HS-5 (cell line): ENCODE measurements at regions not wholly inside any gene's neighbourhood (a gene's known extent, or its start where the extent isn't known, plus 50 kb on each side); places are given as distances from the start of the nearest gene placed in this dataset.
A peak's percentile ranks its signal among the peaks of the same experiment; 100 is the strongest.

Experiments
- DNase-seq: peaks from one replicate; pipeline ENCODE4 v3.0.0-alpha.2; 2012; ENCODE audit warnings: low read depth

GRCh38 chr6:137734005-137734874 lies 132.8 kb upstream of the TNFAIP3 start:
- no peak for DNase-seq

- no peak for DNase-seq
These were observed 132.2 kb upstream of the TNFAIP3 start for GRCh38 chr6:137734875-137735182.

GRCh38 chr6:137736048-137736818 lies 130.8 kb upstream of the TNFAIP3 start:
- no peak for DNase-seq

GRCh38 chr6:137736911-137737310 lies 130.1 kb upstream of the TNFAIP3 start:
- no peak for DNase-seq

- peak; percentile 35 for DNase-seq
These were observed 129.0 kb upstream of the TNFAIP3 start for GRCh38 chr6:137737836-137738596.

GRCh38 chr6:137738931-137739504 lies 128.0 kb upstream of the TNFAIP3 start:
- no peak for DNase-seq

GRCh38 chr6:137739544-137739943 lies 127.5 kb upstream of the TNFAIP3 start:
- no peak for DNase-seq

GRCh38 chr6:137740091-137740755 lies 126.8 kb upstream of the TNFAIP3 start:
- DNase-seq: no peak

- DNase-seq: no peak
These were observed 125.9 kb upstream of the TNFAIP3 start for GRCh38 chr6:137740967-137741761.

- DNase-seq: no peak
These were observed 123.6 kb upstream of the TNFAIP3 start for GRCh38 chr6:137743493-137743892.

- no peak for DNase-seq
These were observed 122.2 kb upstream of the TNFAIP3 start for GRCh38 chr6:137744877-137745276.

GRCh38 chr6:137745321-137745720 lies 121.7 kb upstream of the TNFAIP3 start:
- DNase-seq: no peak

GRCh38 chr6:137746264-137746663 lies 120.8 kb upstream of the TNFAIP3 start:
- no peak for DNase-seq

- DNase-seq: no peak
These were observed 117.3 kb upstream of the TNFAIP3 start for GRCh38 chr6:137749696-137750211.

- no peak for DNase-seq
These were observed 116.8 kb upstream of the TNFAIP3 start for GRCh38 chr6:137750297-137750696.

- DNase-seq: no peak
These were observed 115.1 kb upstream of the TNFAIP3 start for GRCh38 chr6:137751768-137752560.

GRCh38 chr6:137754366-137754765 lies 112.7 kb upstream of the TNFAIP3 start:
- DNase-seq: no peak

GRCh38 chr6:137754866-137755265 lies 112.2 kb upstream of the TNFAIP3 start:
- no peak for DNase-seq

GRCh38 chr6:137755284-137755683 lies 111.8 kb upstream of the TNFAIP3 start:
- no peak for DNase-seq

GRCh38 chr6:137756788-137757187 lies 110.3 kb upstream of the TNFAIP3 start:
- no peak for DNase-seq
